OCI-LY1 (cell line): ENCODE measurements at regions not wholly inside any gene's neighbourhood (a gene's known extent, or its start where the extent isn't known, plus 50 kb on each side); places are given as distances from the start of the nearest gene placed in this dataset.
"Not testable (repeated sequence)": the region's sequence is repeated elsewhere in the genome, so short reads cannot be mapped to it uniquely, and the experiment has no call there.

Experiments
- H2AFZ ChIP-seq: fragments of 200-600 bp; sonication (generic), shearing (Covaris generic); 2 replicates; pipeline ENCODE4 v1.6.0; 2014; ENCODE audit warnings: antibody characterized with exemption, mild to moderate bottlenecking, low read length
- H3F3A ChIP-seq: fragments of 200-600 bp; sonication (generic), shearing (Covaris generic); 2 replicates; pipeline ENCODE4 v1.6.0; 2014; ENCODE audit warnings: mild to moderate bottlenecking, antibody characterized with exemption, low read length, moderate library complexity; ENCODE audit not compliant: insufficient read depth
- H3K27ac ChIP-seq: fragments of 200-600 bp; sonication (generic); 2 replicates; pipeline ENCODE4 v1.5.1; 2014; ENCODE audit warnings: low read length, mixed run types, mild to moderate bottlenecking, low read depth; ENCODE audit not compliant: poor library complexity, severe bottlenecking
- H3K27me3 ChIP-seq: fragments of 200-600 bp; sonication (generic); 2 replicates; pipeline ENCODE4 v1.6.0; 2014; ENCODE audit warnings: antibody characterized with exemption, mild to moderate bottlenecking, low read length, moderate library complexity; ENCODE audit not compliant: insufficient read depth
- H3K36me3 ChIP-seq: fragments of 200-600 bp; sonication (generic); 2 replicates; pipeline ENCODE4 v1.6.1; 2014; ENCODE audit warnings: mild to moderate bottlenecking, antibody characterized with exemption, low read length, moderate library complexity, mixed read lengths; ENCODE audit not compliant: insufficient read depth
- H3K4me1 ChIP-seq: fragments of 200-600 bp; sonication (generic); 2 replicates; pipeline ENCODE4 v1.5.1; 2014; ENCODE audit warnings: mild to moderate bottlenecking, low read length, moderate library complexity; ENCODE audit not compliant: insufficient read depth, severe bottlenecking
- H3K4me2 ChIP-seq: fragments of 200-600 bp; sonication (generic), shearing (Covaris generic); 2 replicates; pipeline ENCODE4 v1.6.1; 2014; ENCODE audit warnings: low read length
- H3K4me3 ChIP-seq: fragments of 200-600 bp; sonication (generic); 2 replicates; pipeline ENCODE4 v1.5.1; 2014; ENCODE audit warnings: low read length, low read depth, mild to moderate bottlenecking, mixed read lengths; ENCODE audit not compliant: poor library complexity, severe bottlenecking
- H3K79me2 ChIP-seq: fragments of 200-600 bp; shearing (Covaris generic); 2 replicates; pipeline ENCODE4 v1.6.1; 2016; ENCODE audit warnings: mixed run types, low read length, mixed read lengths; ENCODE audit not compliant: insufficient read depth
- H3K9ac ChIP-seq: fragments of 200-600 bp; sonication (generic), shearing (Covaris generic); 2 replicates; pipeline ENCODE4 v1.6.1; 2014; ENCODE audit warnings: mild to moderate bottlenecking, low read length, mixed read lengths
- H3K9me2 ChIP-seq: fragments of 200-600 bp; sonication (generic), shearing (Covaris generic); 2 replicates; pipeline ENCODE4 v1.6.1; 2014; ENCODE audit warnings: low read depth, mild to moderate bottlenecking, low read length, mixed read lengths
- H3K9me3 ChIP-seq: fragments of 200-600 bp; shearing (Covaris generic); 2 replicates; pipeline ENCODE4 v1.6.1; 2014; ENCODE audit warnings: low read length, mixed read lengths
- H4K20me1 ChIP-seq: fragments of 200-600 bp; sonication (generic), shearing (Covaris generic); 2 replicates; pipeline ENCODE4 v1.6.0; 2016; ENCODE audit warnings: mild to moderate bottlenecking, low read length; ENCODE audit not compliant: insufficient read depth
- EZH2 ChIP-seq: fragments of 200-600 bp; sonication (generic), shearing (Covaris generic); IDR thresholded peaks from 2 replicates; pipeline ENCODE4 v1.8.0; 2017; ENCODE audit warnings: borderline replicate concordance, mixed run types, mild to moderate bottlenecking, antibody characterized with exemption, low read length, moderate library complexity, mixed read lengths
- TF ChIP-seq, protein P1 (sequence below): fragments of 200-600 bp; sonication (generic), shearing (Covaris generic); IDR thresholded peaks from 2 replicates; pipeline ENCODE4 v1.5.1; 2017; ENCODE audit warnings: mild to moderate bottlenecking, antibody characterized with exemption, low read length, moderate library complexity, mixed read lengths

DNA sequence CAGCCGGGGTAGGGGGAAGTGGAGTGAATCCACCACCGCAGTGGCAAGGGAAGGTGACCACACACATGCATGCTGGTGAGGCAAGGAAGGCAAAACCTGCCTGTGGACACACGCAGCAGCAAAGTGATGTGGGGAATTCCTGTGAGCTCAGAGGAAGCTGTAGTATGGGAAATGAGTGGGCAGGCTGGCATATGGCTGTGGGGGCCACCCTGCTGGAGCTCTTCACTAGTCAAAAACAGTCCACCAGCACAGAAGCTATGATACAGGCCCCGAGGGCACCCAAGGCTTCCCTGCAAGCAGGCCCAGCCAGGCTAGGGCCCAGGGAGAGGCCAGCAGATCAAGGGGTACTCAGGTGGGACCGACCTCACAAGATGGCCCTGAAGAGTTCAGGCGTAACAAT, 239.1 kb downstream of the CHM start:
- TF ChIP-seq EZH2: no peak
- TF ChIP-seq, protein P1, sequence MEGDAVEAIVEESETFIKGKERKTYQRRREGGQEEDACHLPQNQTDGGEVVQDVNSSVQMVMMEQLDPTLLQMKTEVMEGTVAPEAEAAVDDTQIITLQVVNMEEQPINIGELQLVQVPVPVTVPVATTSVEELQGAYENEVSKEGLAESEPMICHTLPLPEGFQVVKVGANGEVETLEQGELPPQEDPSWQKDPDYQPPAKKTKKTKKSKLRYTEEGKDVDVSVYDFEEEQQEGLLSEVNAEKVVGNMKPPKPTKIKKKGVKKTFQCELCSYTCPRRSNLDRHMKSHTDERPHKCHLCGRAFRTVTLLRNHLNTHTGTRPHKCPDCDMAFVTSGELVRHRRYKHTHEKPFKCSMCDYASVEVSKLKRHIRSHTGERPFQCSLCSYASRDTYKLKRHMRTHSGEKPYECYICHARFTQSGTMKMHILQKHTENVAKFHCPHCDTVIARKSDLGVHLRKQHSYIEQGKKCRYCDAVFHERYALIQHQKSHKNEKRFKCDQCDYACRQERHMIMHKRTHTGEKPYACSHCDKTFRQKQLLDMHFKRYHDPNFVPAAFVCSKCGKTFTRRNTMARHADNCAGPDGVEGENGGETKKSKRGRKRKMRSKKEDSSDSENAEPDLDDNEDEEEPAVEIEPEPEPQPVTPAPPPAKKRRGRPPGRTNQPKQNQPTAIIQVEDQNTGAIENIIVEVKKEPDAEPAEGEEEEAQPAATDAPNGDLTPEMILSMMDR: no peak
- no peaks in the 10 kb centered on the region for H3K4me1 ChIP-seq
- no peaks in the 10 kb centered on the region for H3F3A ChIP-seq
- H3K9me2 ChIP-seq: no peaks in the 10 kb centered on the region
- no peak overlapping the region for H2AFZ ChIP-seq
- no peaks in the 10 kb centered on the region for H4K20me1 ChIP-seq
- H3K4me2 ChIP-seq: no peak overlapping the region
- no peak overlapping the region for H3K27ac ChIP-seq
- H3K9me3 ChIP-seq: no peaks in the 10 kb centered on the region
- H3K27me3 ChIP-seq: no peaks in the 10 kb centered on the region
- no peak overlapping the region for H3K9ac ChIP-seq
- H3K4me3 ChIP-seq: no peak overlapping the region
- H3K79me2 ChIP-seq: no peaks in the 10 kb centered on the region
- no peaks in the 10 kb centered on the region for H3K36me3 ChIP-seq

DNA sequence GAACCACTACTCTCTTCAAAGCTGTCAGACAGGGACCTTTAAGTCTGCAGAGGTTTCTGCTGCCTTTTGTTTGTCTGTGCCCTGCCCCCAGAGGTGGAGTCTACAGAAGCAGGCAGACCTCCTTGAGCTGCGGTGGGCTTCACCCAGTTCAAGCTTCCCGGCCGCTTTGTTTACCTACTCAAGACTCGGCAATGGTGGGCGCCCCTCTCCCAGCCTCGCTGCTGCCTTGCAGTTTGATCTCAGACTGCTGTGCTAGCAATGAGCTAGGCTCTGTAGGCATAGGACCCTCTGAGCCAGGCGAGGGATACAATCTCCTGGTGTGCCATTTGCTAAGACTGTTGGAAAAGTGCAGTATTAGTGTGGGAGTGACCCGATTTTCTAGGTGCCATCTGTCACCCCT, 275.0 kb downstream of the CHM start:
- not testable (repeated sequence) for H3K9me2 ChIP-seq, H3K9ac ChIP-seq, H3K36me3 ChIP-seq

DNA sequence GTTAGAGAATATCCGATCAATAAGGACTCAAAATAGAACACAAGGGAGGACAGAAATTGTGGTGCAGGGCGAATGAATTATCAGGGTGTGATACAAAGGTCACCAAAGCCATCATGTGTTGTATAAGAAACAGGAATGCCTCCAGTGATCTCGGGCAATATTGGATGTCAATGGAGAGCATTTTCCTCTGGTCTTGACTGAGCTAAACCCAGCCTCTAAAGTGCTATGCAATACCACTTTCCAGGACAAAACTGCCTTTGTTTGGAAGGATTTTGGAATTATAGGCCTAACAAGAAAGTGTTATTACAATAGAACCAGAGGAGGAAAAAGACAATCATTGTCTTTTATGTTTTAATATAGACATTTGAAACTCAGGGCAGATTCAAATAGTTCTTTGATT, 281.7 kb downstream of the CHM start:
- Histone ChIP-seq H4K20me1 (no peaks in the 10 kb centered on the region), H3K27ac (no peak overlapping the region), H3K79me2 (no peaks in the 10 kb centered on the region), H3K27me3 (no peaks in the 10 kb centered on the region), H3K4me3 (no peak overlapping the region), H3K4me1 (no peaks in the 10 kb centered on the region), H3K4me2 (no peak overlapping the region), H2AFZ (no peak overlapping the region), H3K36me3 (no peaks in the 10 kb centered on the region), H3K9me2 (no peaks in the 10 kb centered on the region), H3K9me3 (no peaks in the 10 kb centered on the region), H3F3A (no peaks in the 10 kb centered on the region), H3K9ac (no peak overlapping the region)
- TF ChIP-seq, protein P1: no peak
- TF ChIP-seq EZH2: no peak

More for the DNA sequence above, 275.0 kb downstream of the CHM start:
- not testable (repeated sequence) for H2AFZ ChIP-seq, H3K27me3 ChIP-seq, H3K27ac ChIP-seq, H3F3A ChIP-seq, H4K20me1 ChIP-seq, H3K79me2 ChIP-seq, H3K9me3 ChIP-seq, H3K4me1 ChIP-seq, H3K4me2 ChIP-seq, H3K4me3 ChIP-seq

DNA sequence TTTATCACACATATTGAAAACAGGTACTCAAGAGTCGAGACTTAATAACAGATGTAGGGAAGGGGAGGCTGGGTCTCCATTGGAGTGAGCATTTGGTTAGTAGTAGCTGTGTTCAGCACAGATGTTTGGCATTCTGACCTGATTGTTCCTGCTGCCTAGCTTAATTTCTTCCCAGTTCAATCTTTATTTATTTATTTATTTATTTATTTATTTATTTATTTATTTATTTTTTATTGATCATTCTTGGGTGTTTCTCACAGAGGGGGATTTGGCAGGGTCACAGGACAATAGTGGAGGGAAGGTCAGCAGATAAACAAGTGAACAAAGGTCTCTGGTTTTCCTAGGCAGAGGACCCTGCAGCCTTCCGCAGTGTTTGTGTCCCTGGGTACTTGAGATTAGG, 324.3 kb downstream of the CHM start:
- H3K9me2 ChIP-seq: not testable (repeated sequence)

DNA sequence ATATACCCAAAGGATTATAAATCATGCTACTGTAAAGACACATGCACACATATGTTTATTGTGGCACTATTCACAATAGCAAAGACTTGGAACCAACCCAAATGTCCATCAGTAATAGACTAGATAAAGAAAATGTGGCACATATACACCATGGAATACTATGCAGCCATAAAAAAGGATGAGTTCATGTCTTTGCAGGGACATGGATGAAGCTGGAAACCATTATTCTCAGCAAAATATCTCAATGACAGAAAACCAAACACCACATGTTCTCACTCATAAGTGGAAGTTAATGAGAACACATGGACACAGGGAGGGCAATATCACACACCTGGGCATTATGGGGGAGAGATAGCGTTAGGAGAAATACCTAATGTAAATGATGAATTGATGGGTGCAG, 323.8 kb upstream of the POF1B start:
- not testable (repeated sequence) for H2AFZ ChIP-seq, H3K9me2 ChIP-seq, H4K20me1 ChIP-seq, H3K9me3 ChIP-seq, H3K79me2 ChIP-seq, H3K4me2 ChIP-seq, H3K27me3 ChIP-seq, H3F3A ChIP-seq, H3K9ac ChIP-seq, H3K4me3 ChIP-seq, H3K27ac ChIP-seq, H3K36me3 ChIP-seq, H3K4me1 ChIP-seq

More for the DNA sequence above, 324.3 kb downstream of the CHM start:
- not testable (repeated sequence) for H4K20me1 ChIP-seq, H3K4me2 ChIP-seq, H3K9me3 ChIP-seq, H2AFZ ChIP-seq, H3K4me1 ChIP-seq, H3K36me3 ChIP-seq, H3K27me3 ChIP-seq, H3K27ac ChIP-seq, H3K9ac ChIP-seq, H3F3A ChIP-seq, H3K4me3 ChIP-seq, H3K79me2 ChIP-seq
